Right cardiac atrium (tissue), 5 donors: ENCODE measurements at regions not wholly inside any gene's neighbourhood (a gene's known extent, or its start where the extent isn't known, plus 50 kb on each side); places are given as distances from the start of the nearest gene placed in this dataset.

ENCODE experiments used
- ATAC-seq, 2 donors: fragments of 200-7000 bp; cut with Tn5 transposase; one replicate each; pipeline versions ENCODE4 v1.8.0 to v1.9.1; 2020; ENCODE audit warnings: moderate library complexity in 2 of 2, mild to moderate bottlenecking in 1 of 2
- DNase-seq, 3 donors: peaks; one replicate each; pipeline ENCODE4 v3.0.0-alpha.2; 2020
- H3K27ac ChIP-seq: one replicate; pipeline ENCODE4 v1.5.1; 2013; ENCODE audit warnings: mild to moderate bottlenecking, low read length, control low read depth, moderate library complexity
- H3K27me3 ChIP-seq: one replicate; pipeline ENCODE4 v1.6.1; 2013; ENCODE audit not compliant: control insufficient read depth, insufficient read depth
- H3K4me1 ChIP-seq: one replicate; pipeline ENCODE4 v1.6.1; 2013; ENCODE audit warnings: low read length; ENCODE audit not compliant: control insufficient read depth, insufficient read depth
- H3K4me3 ChIP-seq: one replicate; pipeline ENCODE4 v1.5.1; 2013; ENCODE audit warnings: low read length, control low read depth
- H3K9me3 ChIP-seq: one replicate; pipeline ENCODE4 v1.6.1; 2013; ENCODE audit warnings: low read length; ENCODE audit not compliant: control insufficient read depth
- WGBS: extraction: QIAGEN DNeasy Blood & Tissue Kit; methylation state at CpG from one replicate; pipeline ENCODE4 v1.1.7; 2013; 5-methylcytosine and 5-hydroxymethylcytosine counted together
- intact Hi-C, 4 donors: fragments of 100-400 bp; cut with DNase I; formaldehyde crosslinking; loops; one replicate each; pipeline versions ENCODE4 v1.11.0 to v1.14.0; 2022 to 2023
- donor health status: healthy with polysubstance abuse.
- donor health status: DM: no; HTN: yes; CAD: no.
- donor health status: DM: no; HTN: no; CAD: no.
- donor health status: DM: no; HTN: yes; CAD: no; lungs with severe emphysema.
- donor health status: DM: yes; HTN: yes; CAD: no.

DNA sequence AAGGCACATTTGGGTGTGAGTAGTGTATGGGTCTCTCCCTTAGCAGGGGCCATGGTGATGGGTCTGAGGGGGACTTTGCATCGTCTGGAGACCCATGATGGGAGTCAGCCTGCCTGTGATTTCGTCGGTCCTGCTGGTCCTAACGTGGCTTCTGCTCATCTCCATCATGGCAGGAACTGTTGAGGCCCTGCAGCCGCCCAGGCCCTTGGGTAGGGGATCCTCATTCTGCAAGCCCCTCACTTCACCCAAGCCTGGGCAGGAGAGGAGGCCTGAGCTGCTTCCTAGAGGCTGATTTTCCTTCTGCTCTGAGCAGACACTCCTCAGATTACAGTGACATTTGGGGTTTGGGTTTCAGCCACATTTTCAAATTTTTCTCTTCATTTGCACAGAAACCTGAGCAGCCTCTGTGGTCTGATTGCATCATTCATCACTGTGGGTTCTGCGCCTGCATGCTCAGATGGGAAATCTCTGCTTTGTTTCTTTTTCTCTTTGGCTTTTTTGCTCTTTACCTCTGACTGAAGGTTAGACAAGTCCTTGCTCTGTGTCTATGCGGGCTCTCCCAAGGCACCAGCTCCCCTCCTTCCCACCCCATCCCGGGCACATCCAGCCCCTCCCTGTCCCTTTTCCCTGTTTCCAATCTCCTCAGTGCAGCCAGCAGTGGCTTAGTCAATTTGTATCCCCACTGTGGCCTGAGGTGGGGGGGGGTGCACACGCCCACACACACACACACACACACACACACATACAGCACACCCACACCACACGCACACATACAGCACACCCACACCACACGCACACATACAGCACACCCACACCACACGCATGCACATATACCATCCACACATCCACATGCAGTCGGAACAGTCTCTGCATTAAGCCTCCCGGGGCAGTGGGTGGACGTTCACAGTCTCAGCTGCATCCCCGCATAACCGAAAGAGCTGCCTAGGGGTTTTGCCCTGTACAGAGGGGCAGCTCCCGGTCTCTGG lies 305.4 kb upstream of the HS6ST1 start:
- Histone ChIP-seq H3K9me3 (no peaks in the 10 kb centered on the region), H3K27me3 (no peaks in the 10 kb centered on the region), H3K4me1 (no peaks in the 10 kb centered on the region), H3K27ac (no peak overlapping the region), H3K4me3 (no peak overlapping the region)
- DNase-seq (peak in 1 of 3 donors; percentile 9), ATAC-seq (no peak)
- intact Hi-C loops, result no loop called here
- 81% methylated on average over 18 of the region's 18 CpGs for WGBS

DNA sequence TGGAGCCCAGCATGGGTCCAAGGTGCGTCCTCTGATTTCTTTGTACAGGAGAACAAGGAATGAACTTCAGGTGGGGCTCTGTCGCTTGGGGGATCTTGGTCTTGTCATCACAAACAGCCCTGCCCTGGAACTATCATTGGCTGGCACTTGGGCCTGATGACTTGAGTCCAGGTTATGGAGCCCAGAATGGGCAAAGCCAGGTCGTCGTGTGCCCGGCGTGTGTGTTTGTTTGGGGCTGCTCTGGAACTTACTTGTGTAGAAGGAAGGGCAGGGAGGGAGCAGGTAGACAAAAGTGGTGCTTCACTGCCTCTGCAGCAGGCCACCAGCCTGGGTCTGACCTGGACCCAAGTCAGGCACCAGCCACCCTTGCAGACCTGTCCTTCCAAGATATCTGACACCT lies 306.3 kb upstream of the HS6ST1 start:
- no peaks in the 10 kb centered on the region for H3K9me3 ChIP-seq
- DNase-seq (no peak), ATAC-seq (no peak)
- H3K27me3 ChIP-seq, result no peaks in the 10 kb centered on the region
- no peak overlapping the region for H3K4me3 ChIP-seq
- H3K4me1 ChIP-seq, result no peaks in the 10 kb centered on the region
- 97% methylated on average over 6 of the region's 6 CpGs for WGBS
- intact Hi-C loops, result no loop called here
- H3K27ac ChIP-seq, result no peak overlapping the region

DNA sequence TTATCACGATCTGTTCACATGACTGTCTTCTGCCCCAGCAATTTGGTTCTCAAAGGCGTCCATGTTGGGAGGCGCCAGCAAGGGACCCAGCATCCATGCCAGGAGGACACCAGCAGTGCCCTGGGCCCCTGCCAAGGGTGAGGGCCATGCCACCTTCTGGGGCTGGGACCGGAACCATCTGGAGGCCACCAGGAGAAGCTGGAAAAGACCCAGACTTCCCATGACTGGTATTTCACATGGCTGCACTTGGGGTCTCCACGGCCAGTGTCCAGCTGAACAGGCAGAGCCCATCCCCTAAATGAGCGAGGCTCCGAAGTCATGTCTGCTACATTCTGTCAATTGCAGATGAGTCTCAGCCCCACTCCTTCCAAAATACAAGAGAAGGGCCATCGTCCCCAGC lies 306.8 kb upstream of the HS6ST1 start:
- Histone ChIP-seq H3K4me1 (no peaks in the 10 kb centered on the region), H3K27ac (no peak overlapping the region), H3K4me3 (no peak overlapping the region), H3K27me3 (no peaks in the 10 kb centered on the region), H3K9me3 (no peaks in the 10 kb centered on the region)
- WGBS, result 95% methylated on average over 8 of the region's 8 CpGs
- DNase-seq (no peak), ATAC-seq (no peak)
- intact Hi-C loops, result no loop called here

- Histone ChIP-seq H3K4me3 (no peak overlapping the region), H3K27ac (no peak overlapping the region), H3K4me1 (no peaks in the 10 kb centered on the region), H3K27me3 (no peaks in the 10 kb centered on the region), H3K9me3 (no peaks in the 10 kb centered on the region)
- WGBS, result 86% methylated on average over 12 of the region's 12 CpGs
- DNase-seq, result no peak
- no peak for ATAC-seq
- intact Hi-C loops, result no loop called here
These were observed 307.5 kb upstream of the HS6ST1 start for GRCh38 chr2:128625963-128626759.

DNA sequence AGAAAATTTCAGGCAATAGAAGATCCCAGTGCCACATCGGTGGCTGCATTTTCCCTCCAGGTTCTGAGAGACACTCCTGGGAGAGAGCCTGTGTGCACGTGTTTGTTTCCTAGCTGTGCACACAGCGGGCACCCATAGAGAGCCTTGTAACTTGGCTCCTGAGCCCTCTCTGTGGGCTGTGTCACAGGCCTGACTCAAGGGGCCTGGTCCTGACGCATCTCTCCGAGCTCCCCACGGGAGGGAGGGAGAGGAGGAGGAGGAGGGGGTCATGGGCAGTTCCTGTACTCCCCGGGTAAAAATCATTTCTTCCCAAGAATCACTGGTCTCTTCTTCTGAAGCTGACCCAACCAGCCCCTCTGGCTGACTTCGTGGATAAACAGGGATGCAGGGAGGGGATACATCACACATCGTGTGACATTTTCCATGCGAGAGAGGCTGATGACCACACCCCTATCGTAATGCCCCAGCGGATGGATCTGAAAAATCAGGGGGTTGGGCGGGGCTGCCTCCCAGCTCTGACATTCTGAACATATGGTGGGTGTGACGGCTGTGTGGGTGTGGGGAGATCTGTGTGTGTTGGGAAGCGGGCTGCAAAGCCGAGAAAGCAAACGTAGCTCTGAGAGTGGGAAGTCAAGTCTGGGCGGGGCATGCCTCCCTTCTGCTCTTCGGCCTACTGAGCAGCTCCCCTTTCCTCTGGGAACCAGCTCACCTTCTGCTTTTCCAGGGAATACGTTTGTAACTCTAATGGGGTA lies 308.3 kb upstream of the HS6ST1 start:
- Histone ChIP-seq H3K9me3 (no peaks in the 10 kb centered on the region), H3K27me3 (no peaks in the 10 kb centered on the region), H3K4me3 (no peak overlapping the region), H3K4me1 (no peaks in the 10 kb centered on the region), H3K27ac (no peak overlapping the region)
- intact Hi-C loops, result no loop called here
- 80% methylated on average over 20 of the region's 20 CpGs for WGBS
- no peak for DNase-seq
- ATAC-seq, result no peak

- WGBS, result 79% methylated on average over 7 of the region's 7 CpGs
- intact Hi-C loops, result no loop called here
- no peaks in the 10 kb centered on the region for H3K9me3 ChIP-seq
- H3K27me3 ChIP-seq, result no peaks in the 10 kb centered on the region
- H3K4me3 ChIP-seq, result no peak overlapping the region
- no peaks in the 10 kb centered on the region for H3K4me1 ChIP-seq
- no peak overlapping the region for H3K27ac ChIP-seq
- DNase-seq (no peak), ATAC-seq (no peak)
These were observed 309.5 kb upstream of the HS6ST1 start for GRCh38 chr2:128628206-128628605.

- Histone ChIP-seq H3K4me1 (no peaks in the 10 kb centered on the region), H3K27me3 (no peaks in the 10 kb centered on the region), H3K9me3 (no peaks in the 10 kb centered on the region), H3K4me3 (no peak overlapping the region), H3K27ac (no peak overlapping the region)
- intact Hi-C loops, result no loop called here
- DNase-seq (no peak), ATAC-seq (no peak)
- WGBS, result 79% methylated on average over 6 of the region's 6 CpGs
These were observed 310.3 kb upstream of the HS6ST1 start for GRCh38 chr2:128628996-128629395.

DNA sequence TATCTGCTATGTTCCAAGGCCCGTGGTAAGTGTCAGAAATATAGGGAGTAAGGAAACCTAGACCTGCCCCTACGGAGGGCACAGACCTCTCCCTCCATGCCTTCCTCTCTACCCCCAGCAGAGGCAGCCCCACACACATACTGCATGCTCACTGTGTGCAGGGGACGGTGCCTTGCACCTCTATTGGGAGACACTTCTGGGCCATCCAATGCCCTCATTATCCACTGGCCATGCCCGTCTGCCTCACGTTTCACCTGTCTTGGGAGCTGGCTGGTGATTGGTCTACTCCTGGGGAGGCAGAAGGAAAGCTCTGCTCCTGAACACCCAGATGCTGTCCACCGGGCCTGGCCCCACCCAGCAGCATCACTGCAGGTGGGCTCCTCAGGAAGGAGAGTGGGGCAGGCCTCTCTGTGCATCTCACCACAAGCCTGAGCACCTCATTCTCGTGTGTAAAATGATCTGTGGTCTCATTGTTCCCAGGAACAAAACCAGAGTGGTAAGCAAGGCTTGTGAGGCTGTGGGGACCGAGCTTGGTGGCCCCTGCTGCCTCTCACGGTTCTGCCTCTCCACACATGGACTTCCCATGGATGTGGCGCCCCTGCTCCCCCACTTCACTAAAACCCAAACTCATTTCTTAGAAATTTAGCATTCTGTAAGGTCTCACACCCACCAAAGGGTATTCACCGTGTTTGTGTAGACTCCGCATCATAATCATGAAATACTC lies 312.5 kb upstream of the HS6ST1 start:
- DNase-seq (no peak), ATAC-seq (no peak)
- H3K4me3 ChIP-seq, result no peak overlapping the region
- WGBS, result 91% methylated on average over 12 of the region's 12 CpGs
- H3K4me1 ChIP-seq, result no peaks in the 10 kb centered on the region
- H3K9me3 ChIP-seq, result no peaks in the 10 kb centered on the region
- no peak overlapping the region for H3K27ac ChIP-seq
- H3K27me3 ChIP-seq, result no peaks in the 10 kb centered on the region
- intact Hi-C loops, result no loop called here

DNA sequence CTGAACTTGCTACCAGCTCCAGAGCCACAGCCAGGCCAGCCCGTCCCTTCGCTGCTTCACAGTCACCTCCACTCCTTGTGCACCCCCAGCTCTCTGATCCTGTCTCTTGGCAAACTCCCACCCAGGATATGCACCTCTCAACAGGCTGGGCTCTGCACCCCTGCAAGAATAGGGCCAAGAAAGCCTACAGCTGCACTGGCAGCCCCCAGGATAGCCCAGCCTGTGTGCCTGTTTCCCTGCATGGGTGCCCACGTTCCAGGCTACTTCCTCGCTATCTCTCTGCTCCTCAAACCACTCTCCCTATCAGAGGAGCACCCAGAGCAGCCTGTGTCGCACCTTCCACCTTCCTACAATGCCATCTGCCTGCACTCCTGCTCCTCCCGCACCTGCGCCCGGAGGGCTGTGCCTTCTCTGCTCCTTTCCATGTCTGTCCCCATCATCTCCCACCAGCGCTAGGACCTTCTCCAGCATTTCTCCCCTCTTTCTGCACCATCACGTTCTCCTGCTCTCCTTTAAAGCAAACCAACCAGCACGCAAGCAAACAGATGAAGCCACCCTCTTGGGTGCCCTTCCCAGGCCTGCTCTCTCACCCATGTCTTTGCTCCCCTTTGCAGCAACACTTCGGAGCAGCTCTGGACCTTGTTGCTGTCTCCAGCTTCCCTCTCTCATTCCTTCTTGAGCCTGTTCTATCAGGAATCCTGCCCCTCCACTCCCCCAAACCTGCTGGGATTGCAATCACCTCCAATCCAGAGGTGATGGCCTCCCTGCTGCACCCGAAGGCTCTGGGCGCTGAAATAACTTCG lies 313.2 kb upstream of the HS6ST1 start:
- no peak for DNase-seq
- H3K4me3 ChIP-seq, result no peak overlapping the region
- intact Hi-C loops, result no loop called here
- H3K27ac ChIP-seq, result no peak overlapping the region
- WGBS, result 92% methylated on average over 15 of the region's 15 CpGs
- H3K27me3 ChIP-seq, result no peaks in the 10 kb centered on the region
- ATAC-seq, result peak in 1 of 2 donors; percentile 11
- H3K9me3 ChIP-seq, result no peaks in the 10 kb centered on the region
- no peaks in the 10 kb centered on the region for H3K4me1 ChIP-seq

DNA sequence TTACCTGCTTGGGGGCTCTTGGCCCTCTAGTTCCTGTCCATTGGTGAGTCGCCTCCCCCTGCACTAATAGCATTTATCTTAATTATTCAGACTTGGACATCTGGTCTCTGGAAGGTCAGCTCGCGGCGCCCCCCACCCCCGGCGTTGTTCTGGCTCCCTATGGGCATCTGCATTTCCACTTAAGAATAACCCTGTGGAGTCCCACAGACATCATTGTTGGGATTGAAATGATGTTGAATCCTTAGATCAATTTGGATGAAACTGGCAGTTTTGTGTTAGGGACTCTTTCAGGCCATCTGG lies 313.8 kb upstream of the HS6ST1 start:
- H3K27ac ChIP-seq, result no peak overlapping the region
- H3K27me3 ChIP-seq, result no peaks in the 10 kb centered on the region
- H3K9me3 ChIP-seq, result no peaks in the 10 kb centered on the region
- no peak for ATAC-seq
- DNase-seq, result no peak
- 76% methylated on average over 6 of the region's 6 CpGs for WGBS
- H3K4me1 ChIP-seq, result no peaks in the 10 kb centered on the region
- H3K4me3 ChIP-seq, result no peak overlapping the region
- intact Hi-C loops, result no loop called here
